CD14-positive monocyte (primary cell): ENCODE measurements at regions not wholly inside any gene's neighbourhood (a gene's known extent, or its start where the extent isn't known, plus 50 kb on each side); places are given as distances from the start of the nearest gene placed in this dataset.

Experiments used
- DNase-seq, 3 donors: peaks; one replicate each; pipeline ENCODE4 v3.0.0-alpha.2; 2011 to 2022
- H2AFZ ChIP-seq: 2 replicates; pipeline ENCODE4 v1.6.0; 2012; ENCODE audit warnings: mild to moderate bottlenecking, low read depth, low read length, inconsistent platforms; ENCODE audit not compliant: insufficient read depth, poor library complexity, severe bottlenecking
- H3K27ac ChIP-seq, 2 donors: 1 replicate in 1 of 2; 2 replicates in 1 of 2; pipeline ENCODE4 v1.5.1; 2012 to 2013; ENCODE audit warnings: low read length in 2 of 2, control low read depth in 1 of 2, inconsistent platforms in 1 of 2, low read depth in 1 of 2, mild to moderate bottlenecking in 1 of 2
- H3K27me3 ChIP-seq, 2 donors: one replicate each; pipeline versions ENCODE4 v1.6.0 to v1.6.1; 2011 to 2013; ENCODE audit warnings: low read length in 2 of 2; ENCODE audit not compliant: control insufficient read depth in 2 of 2, insufficient read depth in 2 of 2
- H3K36me3 ChIP-seq, 2 donors: replicated peaks in 1 of 2; 1 replicate in 1 of 2; 2 replicates in 1 of 2; pipeline versions ENCODE4 v1.5.1 to v1.6.1; 2012 to 2013; ENCODE audit warnings: low read length in 2 of 2, control low read depth in 1 of 2, inconsistent platforms in 1 of 2, mild to moderate bottlenecking in 1 of 2; ENCODE audit not compliant: insufficient read depth in 2 of 2, control insufficient read depth in 1 of 2
- H3K4me1 ChIP-seq, 2 donors: 1 replicate in 1 of 2; 2 replicates in 1 of 2; pipeline versions ENCODE4 v1.5.1 to v1.6.1; 2012 to 2013; ENCODE audit warnings: low read length in 2 of 2, control low read depth in 1 of 2, inconsistent platforms in 1 of 2, mild to moderate bottlenecking in 1 of 2, moderate library complexity in 1 of 2; ENCODE audit not compliant: insufficient read depth in 2 of 2, control insufficient read depth in 1 of 2
- H3K4me2 ChIP-seq: replicated peaks from 2 replicates; pipeline ENCODE3; 2012; ENCODE audit warnings: low read length, moderate library complexity, mild to moderate bottlenecking; ENCODE audit not compliant: poor library complexity, severe bottlenecking; ENCODE audit errors: extremely low read depth
- H3K4me3 ChIP-seq, 3 experiments: fragments of 200-600 bp in 1 of 3; sonication (generic) in 1 of 3; replicated peaks in 1 of 3; 1 replicate in 2 of 3; 2 replicates in 1 of 3; pipeline ENCODE4 v1.5.1; 2011 to 2013; ENCODE audit warnings: low read length in 3 of 3, mild to moderate bottlenecking in 3 of 3, control low read depth in 2 of 3, low read depth in 2 of 3, inconsistent platforms in 1 of 3, moderate library complexity in 1 of 3
- H3K79me2 ChIP-seq: 2 replicates; pipeline ENCODE4 v1.6.0; 2012; ENCODE audit warnings: mild to moderate bottlenecking, control low read depth, inconsistent platforms, low read length, moderate library complexity; ENCODE audit not compliant: insufficient read depth
- H3K9ac ChIP-seq: 2 replicates; pipeline ENCODE4 v1.6.0; 2017; ENCODE audit warnings: low read length, mild to moderate bottlenecking; ENCODE audit not compliant: insufficient read depth, poor library complexity, severe bottlenecking
- H3K9me3 ChIP-seq, 2 donors: replicated peaks in 1 of 2; 1 replicate in 1 of 2; 2 replicates in 1 of 2; pipeline versions ENCODE4 v1.5.1 to v1.6.1; 2012 to 2013; ENCODE audit warnings: low read length in 2 of 2, control low read depth in 1 of 2; ENCODE audit not compliant: control insufficient read depth in 1 of 2, insufficient read depth in 1 of 2
- H4K20me1 ChIP-seq: 2 replicates; pipeline ENCODE4 v1.6.0; 2012; ENCODE audit warnings: mild to moderate bottlenecking, low read length, control low read depth, moderate library complexity; ENCODE audit not compliant: insufficient read depth
- H3K27ac Mint-ChIP-seq, 7 donors: one replicate each; pipeline ENCODE4 v1.8.0; 2020; ENCODE audit warnings: mild to moderate bottlenecking in 7 of 7, mixed read lengths in 7 of 7, moderate library complexity in 6 of 7, inconsistent platforms in 2 of 7
- H3K27me3 Mint-ChIP-seq, 3 donors: one replicate each; pipeline ENCODE4 v1.8.0; 2021 to 2022; ENCODE audit warnings: low read depth in 3 of 3, mild to moderate bottlenecking in 3 of 3, mixed read lengths in 3 of 3, moderate library complexity in 3 of 3, inconsistent platforms in 1 of 3
- H3K36me3 Mint-ChIP-seq, 2 donors: one replicate each; pipeline ENCODE4 v1.8.0; 2020; ENCODE audit warnings: mixed read lengths in 2 of 2, inconsistent platforms in 1 of 2, mild to moderate bottlenecking in 1 of 2
- H3K4me1 Mint-ChIP-seq: one replicate; pipeline ENCODE4 v1.8.0; 2020; ENCODE audit warnings: mild to moderate bottlenecking, mixed read lengths
- H3K4me3 Mint-ChIP-seq, 2 donors: one replicate each; pipeline ENCODE4 v1.8.0; 2020; ENCODE audit warnings: mild to moderate bottlenecking in 2 of 2, mixed read lengths in 2 of 2, moderate library complexity in 1 of 2
- H3K9me3 Mint-ChIP-seq, 7 donors: one replicate each; pipeline ENCODE4 v1.8.0; 2020 to 2022; ENCODE audit warnings: mixed read lengths in 7 of 7, mild to moderate bottlenecking in 6 of 7, moderate library complexity in 6 of 7, inconsistent platforms in 2 of 7
- WGBS: methylation state at CpG from one replicate; pipeline ENCODE4 v1.1.5; 2013; ENCODE audit warnings: missing lambda C conversion rate; ENCODE audit not compliant: insufficient coverage; 5-methylcytosine and 5-hydroxymethylcytosine counted together
- intact Hi-C, 2 donors: fragments of 100-400 bp; cut with micrococcal nuclease; formaldehyde crosslinking; loops; one replicate each; pipeline versions ENCODE4 v1.15.0 to v1.15.1; 2023
- TF ChIP-seq, protein P1 (sequence below): fragments of 200-600 bp; IDR thresholded peaks from one replicate; pipeline ENCODE4 v1.8.0; 2022; ENCODE audit warnings: antibody characterized with exemption, mild to moderate bottlenecking

- H3K27me3 Mint-ChIP-seq, result peaks cover 0 to 4% (median 3%) of the 10 kb centered on the region in 3 donors
- Histone ChIP-seq H3K9me3 (peaks cover 10 to 21% of the 10 kb centered on the region in 2 donors), H2AFZ (no peak overlapping the region), H3K4me1 (no peaks in the 10 kb centered on the region), H3K9ac (no peak overlapping the region), H3K27ac (no peak overlapping the region), H3K4me3 (no peak overlapping the region), H3K27me3 (no peaks in the 10 kb centered on the region), H3K4me2 (no peak overlapping the region), H3K36me3 (no peaks in the 10 kb centered on the region), H4K20me1 (no peaks in the 10 kb centered on the region), H3K79me2 (no peaks in the 10 kb centered on the region)
- TF ChIP-seq, protein P1, sequence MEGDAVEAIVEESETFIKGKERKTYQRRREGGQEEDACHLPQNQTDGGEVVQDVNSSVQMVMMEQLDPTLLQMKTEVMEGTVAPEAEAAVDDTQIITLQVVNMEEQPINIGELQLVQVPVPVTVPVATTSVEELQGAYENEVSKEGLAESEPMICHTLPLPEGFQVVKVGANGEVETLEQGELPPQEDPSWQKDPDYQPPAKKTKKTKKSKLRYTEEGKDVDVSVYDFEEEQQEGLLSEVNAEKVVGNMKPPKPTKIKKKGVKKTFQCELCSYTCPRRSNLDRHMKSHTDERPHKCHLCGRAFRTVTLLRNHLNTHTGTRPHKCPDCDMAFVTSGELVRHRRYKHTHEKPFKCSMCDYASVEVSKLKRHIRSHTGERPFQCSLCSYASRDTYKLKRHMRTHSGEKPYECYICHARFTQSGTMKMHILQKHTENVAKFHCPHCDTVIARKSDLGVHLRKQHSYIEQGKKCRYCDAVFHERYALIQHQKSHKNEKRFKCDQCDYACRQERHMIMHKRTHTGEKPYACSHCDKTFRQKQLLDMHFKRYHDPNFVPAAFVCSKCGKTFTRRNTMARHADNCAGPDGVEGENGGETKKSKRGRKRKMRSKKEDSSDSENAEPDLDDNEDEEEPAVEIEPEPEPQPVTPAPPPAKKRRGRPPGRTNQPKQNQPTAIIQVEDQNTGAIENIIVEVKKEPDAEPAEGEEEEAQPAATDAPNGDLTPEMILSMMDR, result no peak
- no peaks in the 10 kb centered on the region for H3K36me3 Mint-ChIP-seq
- peaks cover 16 to 35% (median 27%) of the 10 kb centered on the region in 7 donors for H3K9me3 Mint-ChIP-seq
- no peak overlapping the region for H3K4me3 Mint-ChIP-seq
- DNase-seq, result no peak
- H3K27ac Mint-ChIP-seq, result no peak overlapping the region
- 61% methylated on average over 3 of the region's 3 CpGs for WGBS
- H3K4me1 Mint-ChIP-seq, result no peaks in the 10 kb centered on the region
- intact Hi-C loops, result no loop called here
These were observed 174.2 kb upstream of the ECI2 start for GRCh38 chr6:4309540-4309939.

DNA sequence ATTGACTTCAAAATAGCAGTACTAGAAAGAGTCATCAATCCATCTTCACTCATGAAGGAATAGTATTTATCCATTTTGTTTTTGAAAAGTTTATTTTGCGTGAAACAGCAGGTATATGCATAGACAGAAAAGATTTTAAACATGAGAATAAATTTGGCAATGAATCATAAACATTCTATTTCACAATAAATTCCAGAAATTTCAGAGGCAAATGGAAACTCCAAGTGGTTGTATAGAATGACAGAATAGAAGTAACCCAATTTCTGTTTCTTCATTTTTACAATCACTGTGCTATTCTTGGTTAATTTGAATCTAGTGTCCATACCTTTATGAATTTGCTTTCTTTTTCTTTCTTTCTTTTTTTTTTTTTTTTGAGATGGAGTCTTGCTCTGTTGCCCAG, 173.0 kb upstream of the ECI2 start:
- no peak for DNase-seq
- H3K4me3 Mint-ChIP-seq, result no peak overlapping the region
- no peaks in the 10 kb centered on the region for H3K36me3 ChIP-seq
- peaks cover 0 to 4% (median 3%) of the 10 kb centered on the region in 3 donors for H3K27me3 Mint-ChIP-seq
- TF ChIP-seq, protein P1, result no peak
- no peaks in the 10 kb centered on the region for H3K27me3 ChIP-seq
- H3K79me2 ChIP-seq, result no peaks in the 10 kb centered on the region
- H3K4me1 ChIP-seq, result peaks cover 0 to 4% of the 10 kb centered on the region in 2 donors
- H3K4me1 Mint-ChIP-seq, result peaks cover 4% of the 10 kb centered on the region
- H4K20me1 ChIP-seq, result no peaks in the 10 kb centered on the region
- no peak overlapping the region for H3K4me3 ChIP-seq
- intact Hi-C loops, result no loop called here
- H3K9ac ChIP-seq, result no peak overlapping the region
- H3K27ac Mint-ChIP-seq, result no peak overlapping the region
- H2AFZ ChIP-seq, result no peak overlapping the region
- H3K36me3 Mint-ChIP-seq, result no peaks in the 10 kb centered on the region
- no peak overlapping the region for H3K27ac ChIP-seq
- H3K4me2 ChIP-seq, result no peak overlapping the region
- H3K9me3 ChIP-seq, result peaks cover 10 to 21% of the 10 kb centered on the region in 2 donors
- WGBS, result no CpG with 5 or more reads among the region's 1 CpG
- H3K9me3 Mint-ChIP-seq, result peaks cover 19 to 34% (median 26%) of the 10 kb centered on the region in 7 donors
